CD4-positive, alpha-beta T cell (primary cell): ENCODE measurements at regions not wholly inside any gene's neighbourhood (a gene's known extent, or its start where the extent isn't known, plus 50 kb on each side); places are given as distances from the start of the nearest gene placed in this dataset.

Experiments
- ATAC-seq: fragments of 200-7000 bp; cut with Tn5 transposase; one replicate; pipeline ENCODE4 v1.10.0; 2022; ENCODE audit warnings: mild to moderate bottlenecking; ENCODE audit not compliant: poor library complexity
- CTCF ChIA-PET: fragments of 350-600 bp; sonication (Branson Sonifier 250); formaldehyde crosslinking; loops from one replicate; lab custom pipeline; 2021; ENCODE audit warnings: antibody characterized with exemption, inconsistent platforms; lab: Charles Lee
- POLR2A ChIA-PET: fragments of 350-600 bp; sonication (Branson Sonifier 250); formaldehyde crosslinking; loops from one replicate; lab custom pipeline; 2021; ENCODE audit warnings: antibody characterized with exemption, inconsistent platforms; lab: Charles Lee
- DNase-seq, 14 experiments: peaks; one replicate each; pipeline ENCODE4 v3.0.0-alpha.2; 2013 to 2020; ENCODE audit warnings: mixed read lengths in 2 of 14
- H3K27ac ChIP-seq, 2 donors: one replicate each; pipeline versions ENCODE4 v1.5.1 to v1.7.0; 2013; ENCODE audit warnings: low read length in 2 of 2, low read depth in 1 of 2, mild to moderate bottlenecking in 1 of 2
- H3K27me3 ChIP-seq, 2 experiments: 1 replicate in 1 of 2; 2 replicates in 1 of 2; pipeline versions ENCODE4 v1.6.1 to v1.7.0; 2013; ENCODE audit warnings: low read length in 2 of 2, control low read depth in 1 of 2, mild to moderate bottlenecking in 1 of 2, moderate library complexity in 1 of 2; ENCODE audit not compliant: insufficient read depth in 2 of 2, control insufficient read depth in 1 of 2
- H3K36me3 ChIP-seq: one replicate; pipeline ENCODE4 v1.6.1; 2013; ENCODE audit warnings: low read length, control low read depth; ENCODE audit not compliant: insufficient read depth
- H3K4me1 ChIP-seq: one replicate; pipeline ENCODE4 v1.6.1; 2013; ENCODE audit warnings: low read length, control low read depth; ENCODE audit not compliant: insufficient read depth
- H3K4me3 ChIP-seq: one replicate; pipeline ENCODE4 v1.5.1; 2013; ENCODE audit warnings: mild to moderate bottlenecking, low read length, moderate library complexity
- H3K9me3 ChIP-seq, 2 experiments: 1 replicate in 1 of 2; 2 replicates in 1 of 2; pipeline versions ENCODE4 v1.6.1 to v1.7.0; 2013; ENCODE audit warnings: low read length in 2 of 2, mild to moderate bottlenecking in 2 of 2, control low read depth in 1 of 2, moderate library complexity in 1 of 2; ENCODE audit not compliant: control insufficient read depth in 1 of 2, insufficient read depth in 1 of 2
- H3K27ac Mint-ChIP-seq: one replicate; pipeline ENCODE4 v1.8.0; 2020; ENCODE audit warnings: mixed read lengths
- H3K27me3 Mint-ChIP-seq: one replicate; pipeline ENCODE4 v1.8.0; 2021; ENCODE audit warnings: mixed read lengths
- H3K36me3 Mint-ChIP-seq: one replicate; pipeline ENCODE4 v1.8.0; 2021; ENCODE audit warnings: low read depth, mixed read lengths
- H3K4me1 Mint-ChIP-seq: one replicate; pipeline ENCODE4 v1.8.0; 2021; ENCODE audit warnings: low read depth, mixed read lengths
- H3K4me3 Mint-ChIP-seq: one replicate; pipeline ENCODE4 v1.8.0; 2020; ENCODE audit warnings: mild to moderate bottlenecking, mixed read lengths
- H3K9me3 Mint-ChIP-seq: one replicate; pipeline ENCODE4 v1.8.0; 2020; ENCODE audit warnings: mixed read lengths
- CTCF ChIP-seq: fragments of 200-600 bp; IDR thresholded peaks from one replicate; pipeline ENCODE4 v1.8.0; 2022; ENCODE audit warnings: antibody characterized with exemption, mild to moderate bottlenecking
- intact Hi-C, 2 experiments: fragments of 100-400 bp; cut with DNase I in 1 of 2; cut with micrococcal nuclease in 1 of 2; formaldehyde crosslinking; loops; one replicate each; pipeline versions ENCODE4 v1.15.1 to v1.9.0; 2023 to 2025; cut with DNase I, micrococcal nuclease

GRCh38 chr4:167606551-167606950, 372.3 kb upstream of the SPOCK3 start:
- H3K9me3 Mint-ChIP-seq: peaks cover 5% of the 10 kb centered on the region
- Histone ChIP-seq H3K27ac (no peak overlapping the region), H3K27me3 (no peaks in the 10 kb centered on the region), H3K4me1 (no peaks in the 10 kb centered on the region), H3K9me3 (peaks cover 0 to 5% of the 10 kb centered on the region in 2 experiments), H3K4me3 (no peak overlapping the region), H3K36me3 (no peaks in the 10 kb centered on the region)
- intact Hi-C loops: loop anchor here in 1 of 2 experiments (2.0 kb wide), 1 partner anchor 58 kb away; no protein-coding TSS in a partner anchor
- ChIA-PET CTCF (no interaction called here), POLR2A (no interaction called here)
- no peak for TF ChIP-seq CTCF
- H3K4me3 Mint-ChIP-seq: no peak overlapping the region
- H3K36me3 Mint-ChIP-seq: no peaks in the 10 kb centered on the region
- H3K4me1 Mint-ChIP-seq: no peaks in the 10 kb centered on the region
- no peaks in the 10 kb centered on the region for H3K27me3 Mint-ChIP-seq
- ATAC-seq (no peak), DNase-seq (no peak)
- no peak overlapping the region for H3K27ac Mint-ChIP-seq

- DNase-seq (no peak), ATAC-seq (no peak)
- Mint-ChIP-seq H3K27me3 (no peaks in the 10 kb centered on the region), H3K4me3 (no peak overlapping the region), H3K9me3 (peaks cover 4% of the 10 kb centered on the region), H3K36me3 (no peaks in the 10 kb centered on the region), H3K27ac (no peak overlapping the region), H3K4me1 (no peaks in the 10 kb centered on the region)
- Histone ChIP-seq H3K27me3 (no peaks in the 10 kb centered on the region), H3K9me3 (peaks cover 0 to 2% of the 10 kb centered on the region in 2 experiments), H3K36me3 (no peaks in the 10 kb centered on the region), H3K27ac (no peak overlapping the region), H3K4me1 (no peaks in the 10 kb centered on the region), H3K4me3 (no peak overlapping the region)
- intact Hi-C loops: no loop called here
- POLR2A ChIA-PET: no interaction called here
- CTCF ChIA-PET: no interaction called here
- TF ChIP-seq CTCF: no peak
These were observed 379.1 kb upstream of the SPOCK3 start for GRCh38 chr4:167613381-167613780.

DNA sequence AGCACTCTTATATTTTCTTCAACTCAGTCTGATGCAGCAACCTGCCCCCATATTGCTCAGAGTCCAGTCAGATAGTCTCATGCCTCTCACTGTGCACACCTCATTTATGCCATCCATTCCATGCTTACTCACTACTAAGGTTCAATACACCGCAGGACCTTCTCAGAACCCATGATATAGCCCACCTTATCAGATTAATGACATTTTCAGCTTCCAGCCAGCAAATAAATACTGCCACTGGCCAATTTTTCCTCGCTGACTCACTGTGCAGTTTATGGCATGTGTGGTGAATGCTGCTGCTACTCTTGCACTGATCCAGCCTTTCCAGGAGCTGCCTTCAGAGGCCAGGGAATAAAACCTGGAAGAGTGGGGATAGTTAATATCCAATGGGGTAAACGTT, 380.6 kb upstream of the SPOCK3 start:
- POLR2A ChIA-PET: no interaction called here
- intact Hi-C loops: no loop called here
- CTCF ChIA-PET: no interaction called here
- Mint-ChIP-seq H3K27me3 (no peaks in the 10 kb centered on the region), H3K36me3 (no peaks in the 10 kb centered on the region), H3K4me1 (no peaks in the 10 kb centered on the region), H3K9me3 (peaks cover 4% of the 10 kb centered on the region), H3K27ac (no peak overlapping the region), H3K4me3 (no peak overlapping the region)
- Histone ChIP-seq H3K9me3 (peaks cover 0 to 3% of the 10 kb centered on the region in 2 experiments), H3K27ac (no peak overlapping the region), H3K4me3 (no peak overlapping the region), H3K36me3 (no peaks in the 10 kb centered on the region), H3K27me3 (no peaks in the 10 kb centered on the region), H3K4me1 (no peaks in the 10 kb centered on the region)
- ATAC-seq: no peak
- DNase-seq: no peak
- no peak for TF ChIP-seq CTCF
